ENCODE measurements at regions not wholly inside any gene's neighbourhood (a gene's known extent, or its start where the extent isn't known, plus 50 kb on each side); places are given as distances from the start of the nearest gene placed in this dataset.
"Not testable (repeated sequence)": the region's sequence is repeated elsewhere in the genome, so short reads cannot be mapped to it uniquely, and the experiment has no call there.

DNA sequence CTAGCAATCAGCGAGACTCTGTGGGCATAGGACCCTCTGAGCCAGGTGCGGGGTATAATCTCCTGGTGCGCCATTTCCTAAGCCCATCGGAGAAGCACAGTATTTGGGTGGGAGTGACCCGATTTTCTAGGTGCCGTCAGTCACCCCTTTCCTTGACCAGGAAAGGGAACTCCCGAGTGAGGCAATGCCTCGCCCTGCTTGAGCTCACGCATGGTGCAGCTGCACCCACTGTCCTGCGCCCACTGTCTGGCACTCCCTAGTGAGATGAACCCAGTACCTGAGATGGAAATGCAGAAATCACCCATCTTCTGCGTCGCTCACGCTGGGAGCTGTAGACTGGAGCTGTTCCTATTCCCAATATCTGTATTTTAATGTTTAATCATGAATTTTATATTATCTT, 408.6 kb downstream of the TDRD3 start:
- not testable (repeated sequence) for TF ChIP-seq ARNT (IDR thresholded peaks at IDR 0.05); BHLHE40 (IDR thresholded peaks at IDR 0.05; ENCODE audit: borderline replicate concordance); FOXK2 (IDR thresholded peaks at IDR 0.05); ELF4 (IDR thresholded peaks at IDR 0.05); NFRKB (IDR thresholded peaks at IDR 0.05); FOXA1 (IDR thresholded peaks at IDR 0.05); FOXM1 (IDR thresholded peaks at IDR 0.05; ENCODE audit: borderline replicate concordance); SP1 (IDR thresholded peaks at IDR 0.05)
